Suprapubic skin (tissue), 4 donors: ENCODE measurements at regions not wholly inside any gene's neighbourhood (a gene's known extent, or its start where the extent isn't known, plus 50 kb on each side); places are given as distances from the start of the nearest gene placed in this dataset.

Source experiments
- CTCF ChIP-seq, 2 donors: fragments of 200-600 bp in 1 of 2; fragments of 450-650 bp in 1 of 2; sonication (generic) in 1 of 2; IDR thresholded peaks; one replicate each; pipeline ENCODE4 v1.5.1; 2016 to 2019; ENCODE audit warnings: antibody characterized with exemption in 2 of 2, mild to moderate bottlenecking in 1 of 2, moderate library complexity in 1 of 2
- EP300 ChIP-seq: sonication (generic); formaldehyde crosslinking; IDR thresholded peaks from one replicate; pipeline ENCODE4 v1.6.1; 2017; ENCODE audit warnings: antibody characterized with exemption
- POLR2A ChIP-seq, 2 donors: fragments of 450-650 bp; IDR thresholded peaks; one replicate each; pipeline ENCODE4 v1.6.1; 2017; ENCODE audit warnings: antibody characterized with exemption in 2 of 2, mild to moderate bottlenecking in 2 of 2, moderate library complexity in 2 of 2
- POLR2AphosphoS5 ChIP-seq, 3 donors: sonication (generic); formaldehyde crosslinking; IDR thresholded peaks; one replicate each; pipeline ENCODE4 v1.6.1; 2017; ENCODE audit warnings: antibody characterized with exemption in 3 of 3

DNA sequence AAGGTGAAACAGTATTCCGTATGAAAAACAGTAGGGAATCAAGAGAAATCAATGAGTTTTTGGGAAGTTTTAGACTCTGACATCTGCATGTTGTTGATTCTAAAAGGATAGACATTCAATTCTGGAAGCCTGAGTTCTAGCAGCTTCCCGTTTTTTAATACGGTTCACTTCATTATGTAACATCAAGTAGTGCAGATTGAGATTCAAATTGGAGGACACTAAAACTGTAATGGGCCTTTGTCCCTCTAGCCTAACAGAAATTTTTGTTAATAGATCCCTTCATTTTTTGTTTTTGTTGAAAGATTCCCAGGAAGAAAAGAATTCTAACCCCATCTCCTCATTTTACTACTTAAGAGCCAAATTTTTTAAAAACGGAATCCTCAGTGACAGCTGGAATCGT, 384.6 kb downstream of the SH3GL2 start:
- TF ChIP-seq CTCF (IDR thresholded peaks at IDR 0.05) (no peak), POLR2A (IDR thresholded peaks at IDR 0.05) (no peak), POLR2AphosphoS5 (IDR thresholded peaks at IDR 0.05) (no peak), EP300 (no peak)
